Activated B cell treated with CpG ODN at 0.5 μM for 24 hours (primary cell): ENCODE measurements at regions not wholly inside any gene's neighbourhood (a gene's known extent, or its start where the extent isn't known, plus 50 kb on each side); places are given as distances from the start of the nearest gene placed in this dataset.

ENCODE experiments used
- ATAC-seq: fragments of 200-7000 bp; cut with Tn5 transposase; one replicate; pipeline ENCODE4 v1.10.0; 2021; ENCODE audit warnings: low read depth, mild to moderate bottlenecking, moderate library complexity
- CTCF ChIA-PET: fragments of 350-600 bp; sonication (Branson Sonifier 250); formaldehyde crosslinking; loops from one replicate; lab custom pipeline; 2021; ENCODE audit warnings: antibody characterized with exemption; lab: Charles Lee
- POLR2A ChIA-PET: fragments of 350-600 bp; sonication (Branson Sonifier 250); formaldehyde crosslinking; loops from one replicate; lab custom pipeline; 2021; ENCODE audit warnings: antibody characterized with exemption; lab: Charles Lee
- DNase-seq: peaks from one replicate; pipeline ENCODE4 v3.0.0; 2022
- H3K27ac Mint-ChIP-seq: one replicate; pipeline ENCODE4 v1.8.0; 2020; ENCODE audit warnings: mixed read lengths
- H3K27me3 Mint-ChIP-seq: one replicate; pipeline ENCODE4 v1.8.0; 2021; ENCODE audit warnings: mixed read lengths
- H3K36me3 Mint-ChIP-seq: one replicate; pipeline ENCODE4 v1.8.0; 2021; ENCODE audit warnings: low read depth, mixed read lengths
- H3K4me1 Mint-ChIP-seq: one replicate; pipeline ENCODE4 v1.8.0; 2021; ENCODE audit warnings: mixed read lengths
- H3K4me3 Mint-ChIP-seq: one replicate; pipeline ENCODE4 v1.8.0; 2020; ENCODE audit warnings: mild to moderate bottlenecking, mixed read lengths
- H3K9me3 Mint-ChIP-seq: one replicate; pipeline ENCODE4 v1.8.0; 2020; ENCODE audit warnings: mixed read lengths
- intact Hi-C: fragments of 100-400 bp; cut with micrococcal nuclease; formaldehyde crosslinking; loops from one replicate; pipeline ENCODE4 v1.15.1; 2024
- TF ChIP-seq, protein P1 (sequence below): fragments of 200-600 bp; IDR thresholded peaks from one replicate; pipeline ENCODE4 v1.8.0; 2022; ENCODE audit warnings: antibody characterized with exemption, mild to moderate bottlenecking

DNA sequence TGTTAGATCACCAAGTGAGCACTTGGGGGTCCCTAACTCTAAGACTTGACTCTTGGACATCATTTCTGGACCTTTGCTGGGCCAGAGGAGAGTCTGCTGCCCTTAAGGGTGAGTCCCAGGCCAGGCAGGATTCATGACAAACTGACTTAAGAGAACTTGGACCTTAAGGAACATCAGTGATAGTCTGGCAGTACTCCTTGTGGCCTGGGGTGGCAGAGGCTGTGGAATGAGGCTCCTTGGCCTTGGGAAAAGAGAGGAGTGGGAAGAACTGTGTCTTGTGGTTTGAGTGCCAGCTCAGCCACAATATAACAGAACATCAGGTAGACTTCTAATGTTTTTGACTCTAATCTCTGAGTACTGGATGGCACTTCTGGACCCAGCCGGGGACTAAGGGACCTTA lies 478.7 kb downstream of the MEI4 start:
- intact Hi-C loops = no loop called here
- TF ChIP-seq, protein P1, sequence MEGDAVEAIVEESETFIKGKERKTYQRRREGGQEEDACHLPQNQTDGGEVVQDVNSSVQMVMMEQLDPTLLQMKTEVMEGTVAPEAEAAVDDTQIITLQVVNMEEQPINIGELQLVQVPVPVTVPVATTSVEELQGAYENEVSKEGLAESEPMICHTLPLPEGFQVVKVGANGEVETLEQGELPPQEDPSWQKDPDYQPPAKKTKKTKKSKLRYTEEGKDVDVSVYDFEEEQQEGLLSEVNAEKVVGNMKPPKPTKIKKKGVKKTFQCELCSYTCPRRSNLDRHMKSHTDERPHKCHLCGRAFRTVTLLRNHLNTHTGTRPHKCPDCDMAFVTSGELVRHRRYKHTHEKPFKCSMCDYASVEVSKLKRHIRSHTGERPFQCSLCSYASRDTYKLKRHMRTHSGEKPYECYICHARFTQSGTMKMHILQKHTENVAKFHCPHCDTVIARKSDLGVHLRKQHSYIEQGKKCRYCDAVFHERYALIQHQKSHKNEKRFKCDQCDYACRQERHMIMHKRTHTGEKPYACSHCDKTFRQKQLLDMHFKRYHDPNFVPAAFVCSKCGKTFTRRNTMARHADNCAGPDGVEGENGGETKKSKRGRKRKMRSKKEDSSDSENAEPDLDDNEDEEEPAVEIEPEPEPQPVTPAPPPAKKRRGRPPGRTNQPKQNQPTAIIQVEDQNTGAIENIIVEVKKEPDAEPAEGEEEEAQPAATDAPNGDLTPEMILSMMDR = no peak
- Mint-ChIP-seq H3K9me3 (peaks cover 19% of the 10 kb centered on the region), H3K27me3 (no peaks in the 10 kb centered on the region), H3K4me3 (no peak overlapping the region), H3K4me1 (no peaks in the 10 kb centered on the region), H3K36me3 (no peaks in the 10 kb centered on the region), H3K27ac (no peak overlapping the region)
- POLR2A ChIA-PET = no interaction called here
- ATAC-seq (no peak), DNase-seq (no peak)
- CTCF ChIA-PET = no interaction called here

DNA sequence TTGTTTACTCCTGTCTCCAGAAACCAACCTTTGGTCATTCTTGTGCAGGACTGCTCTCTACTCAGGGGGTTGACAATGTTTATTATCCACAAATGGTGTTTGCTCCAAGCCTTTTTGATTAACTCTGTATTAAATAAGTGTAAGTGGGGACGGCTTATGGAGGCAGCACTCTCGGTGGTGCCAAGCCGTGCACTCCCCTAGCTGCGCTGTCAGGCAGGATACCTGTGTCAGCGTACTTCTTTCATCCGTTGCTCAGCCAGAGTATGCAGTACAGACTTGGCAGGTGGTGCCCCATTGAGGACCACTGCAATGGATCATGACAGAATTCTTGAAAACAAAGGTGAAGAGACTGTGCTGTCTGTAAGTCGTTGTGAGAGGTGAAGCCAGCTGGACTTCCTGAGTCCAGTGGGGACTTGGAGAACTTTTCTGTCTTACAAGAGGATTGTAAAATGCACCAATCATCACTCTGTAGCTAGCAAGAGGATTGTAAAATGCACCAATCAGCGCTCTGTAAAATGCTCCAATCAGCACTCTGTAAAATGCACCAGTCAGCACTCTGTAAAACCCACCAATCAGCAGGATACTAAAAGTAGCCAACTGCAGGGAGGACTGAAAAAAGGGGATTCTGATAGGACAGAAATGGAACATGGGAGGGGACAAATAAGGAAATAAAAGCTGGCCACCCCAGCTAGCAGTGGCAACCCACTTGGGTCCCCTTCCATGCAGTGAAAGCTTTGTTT lies 480.0 kb downstream of the MEI4 start:
- H3K27ac Mint-ChIP-seq = no peak overlapping the region
- H3K36me3 Mint-ChIP-seq = no peaks in the 10 kb centered on the region
- ChIA-PET CTCF (no interaction called here), POLR2A (no interaction called here)
- no peak overlapping the region for H3K4me3 Mint-ChIP-seq
- TF ChIP-seq, protein P1 = no peak
- DNase-seq (no peak), ATAC-seq (no peak)
- no peaks in the 10 kb centered on the region for H3K4me1 Mint-ChIP-seq
- H3K9me3 Mint-ChIP-seq = peaks cover 22% of the 10 kb centered on the region
- intact Hi-C loops = no loop called here
- no peaks in the 10 kb centered on the region for H3K27me3 Mint-ChIP-seq

DNA sequence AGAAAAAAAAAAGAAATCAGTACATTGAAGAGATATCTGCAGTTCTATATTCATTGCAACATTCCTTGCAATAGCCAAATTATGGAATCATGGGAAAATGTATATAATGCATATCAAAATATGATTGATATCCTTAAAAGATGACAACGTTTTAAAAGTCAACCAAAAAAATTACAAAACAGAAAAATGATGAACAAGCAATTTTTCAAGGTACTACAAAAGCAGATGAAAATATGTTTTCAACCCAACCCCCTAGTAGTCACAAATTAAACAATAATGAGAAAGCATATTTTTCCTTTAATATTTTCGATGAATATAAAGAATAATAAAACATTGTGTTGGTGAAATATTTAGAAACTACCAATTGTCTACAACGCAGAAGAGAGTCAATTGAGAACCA lies 497.6 kb downstream of the MEI4 start:
- intact Hi-C loops = no loop called here
- DNase-seq (no peak), ATAC-seq (no peak)
- CTCF ChIA-PET = no interaction called here
- no peaks in the 10 kb centered on the region for H3K4me1 Mint-ChIP-seq
- no peaks in the 10 kb centered on the region for H3K36me3 Mint-ChIP-seq
- TF ChIP-seq, protein P1 = no peak
- H3K9me3 Mint-ChIP-seq = peaks cover 6% of the 10 kb centered on the region
- POLR2A ChIA-PET = no interaction called here
- H3K27ac Mint-ChIP-seq = no peak overlapping the region
- H3K27me3 Mint-ChIP-seq = no peaks in the 10 kb centered on the region
- H3K4me3 Mint-ChIP-seq = no peak overlapping the region

DNA sequence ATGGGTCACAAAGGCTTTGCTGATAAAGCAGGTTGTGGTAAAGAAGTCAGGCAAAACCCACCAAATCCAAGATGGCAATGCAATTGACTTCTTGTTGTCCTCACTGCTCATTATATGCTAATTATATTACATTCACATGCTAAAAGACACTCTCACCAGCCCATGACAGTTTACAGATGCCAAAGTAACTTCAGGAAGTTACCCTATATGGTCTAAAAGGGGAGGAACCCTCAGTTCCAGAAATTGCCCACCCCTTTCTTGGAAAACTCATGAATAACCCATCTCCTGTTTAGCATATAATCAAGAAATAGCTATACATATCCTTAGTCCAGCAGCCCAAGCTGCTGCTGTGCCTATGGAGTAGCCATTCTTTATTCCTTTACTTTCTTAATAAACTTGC lies 501.1 kb downstream of the MEI4 start:
- CTCF ChIA-PET = no interaction called here
- TF ChIP-seq, protein P1 = no peak
- POLR2A ChIA-PET = no interaction called here
- Mint-ChIP-seq H3K36me3 (no peaks in the 10 kb centered on the region), H3K4me1 (no peaks in the 10 kb centered on the region), H3K27ac (no peak overlapping the region), H3K9me3 (peaks cover 13% of the 10 kb centered on the region), H3K27me3 (no peaks in the 10 kb centered on the region), H3K4me3 (no peak overlapping the region)
- intact Hi-C loops = no loop called here
- DNase-seq (no peak), ATAC-seq (no peak)

DNA sequence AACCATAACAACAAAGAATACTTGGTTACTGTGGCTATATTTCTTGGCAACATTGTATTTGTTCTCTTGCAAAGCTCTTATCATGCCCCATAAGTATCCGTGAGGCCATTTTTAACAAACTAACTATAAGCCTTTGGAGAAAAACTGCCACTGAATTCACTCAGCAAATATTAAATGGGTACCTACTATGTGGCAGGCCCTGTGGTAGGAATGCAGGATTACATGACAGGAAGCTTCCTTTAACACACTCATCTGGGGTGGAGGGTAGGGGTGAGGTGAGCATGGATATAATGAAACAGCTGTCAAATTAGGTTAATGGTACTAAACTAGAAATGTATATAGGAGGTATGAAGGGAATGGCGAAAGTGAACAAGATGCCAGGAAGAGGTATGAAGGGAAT lies 504.8 kb downstream of the MEI4 start:
- ChIA-PET POLR2A (no interaction called here), CTCF (no interaction called here)
- no peak for DNase-seq
- Mint-ChIP-seq H3K36me3 (no peaks in the 10 kb centered on the region), H3K4me3 (no peak overlapping the region), H3K4me1 (no peaks in the 10 kb centered on the region), H3K9me3 (peaks cover 11% of the 10 kb centered on the region), H3K27ac (no peak overlapping the region), H3K27me3 (no peaks in the 10 kb centered on the region)
- intact Hi-C loops = no loop called here
- ATAC-seq = no peak
- TF ChIP-seq, protein P1 = no peak
